Sigmoid colon (tissue), 6 donors: ENCODE measurements at regions not wholly inside any gene's neighbourhood (a gene's known extent, or its start where the extent isn't known, plus 50 kb on each side); places are given as distances from the start of the nearest gene placed in this dataset.

Source experiments
- DNase-seq: peaks from one replicate; pipeline ENCODE4 v3.0.0-alpha.2; 2019
- H3K27ac ChIP-seq, 4 donors: fragments of 200-600 bp; sonication (generic); one replicate each; pipeline ENCODE4 v1.5.1; 2016 to 2019; ENCODE audit warnings: mild to moderate bottlenecking in 1 of 4
- H3K27me3 ChIP-seq, 3 donors: fragments of 200-600 bp; sonication (generic); one replicate each; pipeline ENCODE4 v1.5.1; 2019; ENCODE audit warnings: mild to moderate bottlenecking in 1 of 3
- H3K36me3 ChIP-seq, 4 donors: fragments of 200-600 bp; sonication (generic); one replicate each; pipeline ENCODE4 v1.5.1; 2016 to 2019
- H3K4me1 ChIP-seq, 4 donors: fragments of 200-600 bp; sonication (generic); one replicate each; pipeline ENCODE4 v1.5.1; 2017 to 2019
- H3K4me3 ChIP-seq, 4 donors: fragments of 200-600 bp; sonication (generic); one replicate each; pipeline ENCODE4 v1.5.1; 2017 to 2019; ENCODE audit warnings: mild to moderate bottlenecking in 2 of 4, moderate library complexity in 1 of 4
- H3K9me3 ChIP-seq, 4 donors: fragments of 200-600 bp in 3 of 4; sonication (generic) in 3 of 4; one replicate each; pipeline versions ENCODE4 v1.5.1 to v1.6.1; 2013 to 2019
- EP300 ChIP-seq, 4 donors: sonication (generic); formaldehyde crosslinking; IDR thresholded peaks; one replicate each; pipeline ENCODE4 v1.6.1; 2017; ENCODE audit warnings: antibody characterized with exemption in 4 of 4
- POLR2A ChIP-seq, 2 donors: fragments of 450-650 bp; IDR thresholded peaks; one replicate each; pipeline ENCODE4 v1.6.1; 2016; ENCODE audit warnings: antibody characterized with exemption in 2 of 2, mild to moderate bottlenecking in 2 of 2, moderate library complexity in 2 of 2
- POLR2AphosphoS5 ChIP-seq, 4 donors: sonication (generic); formaldehyde crosslinking; IDR thresholded peaks; one replicate each; pipeline ENCODE4 v1.6.1; 2017; ENCODE audit warnings: antibody characterized with exemption in 4 of 4
- WGBS, 2 donors: extraction: QIAGEN DNeasy Blood & Tissue Kit; methylation state at CpG; one replicate each; pipeline ENCODE4 v1.1.7; 2013; 5-methylcytosine and 5-hydroxymethylcytosine counted together
- intact Hi-C: fragments of 100-400 bp; cut with DNase I; formaldehyde crosslinking; loops from one replicate; pipeline ENCODE4 v1.15.1; 2023
- TF ChIP-seq, protein P1 (sequence below), 4 experiments: fragments of 450-650 bp in 3 of 4; fragments of 200-600 bp in 1 of 4; IDR thresholded peaks; one replicate each; pipeline ENCODE4 v1.5.1; 2016 to 2019; ENCODE audit warnings: antibody characterized with exemption in 4 of 4, mild to moderate bottlenecking in 3 of 4, moderate library complexity in 2 of 4
- donor health status: healthy with polysubstance abuse.
- donor health status: healthy.

DNA sequence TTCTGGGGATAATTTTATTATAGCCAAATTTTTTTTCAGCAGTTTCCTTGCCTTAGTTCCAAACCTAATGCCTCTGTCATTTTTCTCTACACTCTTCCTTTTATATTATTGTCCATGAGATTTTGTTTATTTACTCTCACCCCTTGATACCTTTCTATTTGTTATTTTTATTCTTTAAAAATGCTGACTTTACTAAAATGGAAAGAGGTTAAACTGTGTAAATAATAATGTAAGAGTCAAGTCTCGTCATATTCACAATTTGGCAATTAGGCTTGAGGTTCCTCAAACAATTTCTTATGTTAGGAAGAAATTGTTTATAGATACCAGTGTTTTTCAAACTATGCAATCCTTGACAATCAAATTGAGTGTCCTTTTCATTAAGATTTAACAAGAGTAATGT lies 428.6 kb upstream of the CDH9 start:
- no peak overlapping the region for H3K4me3 ChIP-seq
- 48 to 77% methylated on average over 1 of the region's 1 CpG for WGBS, 2 donors
- intact Hi-C loops = no loop called here
- no peak for TF ChIP-seq POLR2A (IDR thresholded peaks at IDR 0.05)
- TF ChIP-seq, protein P1, sequence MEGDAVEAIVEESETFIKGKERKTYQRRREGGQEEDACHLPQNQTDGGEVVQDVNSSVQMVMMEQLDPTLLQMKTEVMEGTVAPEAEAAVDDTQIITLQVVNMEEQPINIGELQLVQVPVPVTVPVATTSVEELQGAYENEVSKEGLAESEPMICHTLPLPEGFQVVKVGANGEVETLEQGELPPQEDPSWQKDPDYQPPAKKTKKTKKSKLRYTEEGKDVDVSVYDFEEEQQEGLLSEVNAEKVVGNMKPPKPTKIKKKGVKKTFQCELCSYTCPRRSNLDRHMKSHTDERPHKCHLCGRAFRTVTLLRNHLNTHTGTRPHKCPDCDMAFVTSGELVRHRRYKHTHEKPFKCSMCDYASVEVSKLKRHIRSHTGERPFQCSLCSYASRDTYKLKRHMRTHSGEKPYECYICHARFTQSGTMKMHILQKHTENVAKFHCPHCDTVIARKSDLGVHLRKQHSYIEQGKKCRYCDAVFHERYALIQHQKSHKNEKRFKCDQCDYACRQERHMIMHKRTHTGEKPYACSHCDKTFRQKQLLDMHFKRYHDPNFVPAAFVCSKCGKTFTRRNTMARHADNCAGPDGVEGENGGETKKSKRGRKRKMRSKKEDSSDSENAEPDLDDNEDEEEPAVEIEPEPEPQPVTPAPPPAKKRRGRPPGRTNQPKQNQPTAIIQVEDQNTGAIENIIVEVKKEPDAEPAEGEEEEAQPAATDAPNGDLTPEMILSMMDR (IDR thresholded peaks at IDR 0.05) = no peak
- no peak for TF ChIP-seq POLR2AphosphoS5 (IDR thresholded peaks at IDR 0.05)
- TF ChIP-seq EP300 (IDR thresholded peaks at IDR 0.05) = no peak
- no peaks in the 10 kb centered on the region for H3K4me1 ChIP-seq
- no peaks in the 10 kb centered on the region for H3K27me3 ChIP-seq
- DNase-seq = no peak
- H3K27ac ChIP-seq = no peak overlapping the region
- no peaks in the 10 kb centered on the region for H3K36me3 ChIP-seq
- H3K9me3 ChIP-seq = no peaks in the 10 kb centered on the region

DNA sequence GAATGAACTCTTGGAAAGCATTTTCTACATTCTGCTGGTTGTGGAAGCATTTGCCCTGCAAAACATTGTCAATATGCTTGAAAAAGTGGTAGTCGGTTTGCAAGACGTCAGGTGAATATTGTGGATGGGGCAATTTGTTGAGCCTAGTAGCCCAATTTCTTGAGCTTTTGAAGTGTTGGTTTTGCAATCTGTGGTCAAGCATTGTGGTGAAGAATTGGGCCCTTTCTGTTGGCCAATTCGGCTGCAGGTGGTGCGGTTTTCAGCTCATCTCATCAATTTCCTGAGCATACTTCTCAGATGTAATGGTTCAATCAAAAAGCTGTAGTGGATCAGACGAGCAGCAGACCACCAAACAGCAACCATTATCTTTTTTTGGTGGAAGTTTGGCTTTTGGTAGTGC lies 426.8 kb upstream of the CDH9 start:
- no peak overlapping the region for H3K27ac ChIP-seq
- H3K9me3 ChIP-seq = no peaks in the 10 kb centered on the region
- WGBS, 2 donors = 67 to 75% methylated on average over 5 of the region's 5 CpGs
- H3K36me3 ChIP-seq = no peaks in the 10 kb centered on the region
- H3K27me3 ChIP-seq = no peaks in the 10 kb centered on the region
- no peak overlapping the region for H3K4me3 ChIP-seq
- no peaks in the 10 kb centered on the region for H3K4me1 ChIP-seq
- no peak for DNase-seq
- TF ChIP-seq, protein P1 (IDR thresholded peaks at IDR 0.05) = no peak
- TF ChIP-seq POLR2AphosphoS5 (IDR thresholded peaks at IDR 0.05) = no peak
- TF ChIP-seq POLR2A (IDR thresholded peaks at IDR 0.05) = no peak
- TF ChIP-seq EP300 (IDR thresholded peaks at IDR 0.05) = no peak
- intact Hi-C loops = no loop called here

DNA sequence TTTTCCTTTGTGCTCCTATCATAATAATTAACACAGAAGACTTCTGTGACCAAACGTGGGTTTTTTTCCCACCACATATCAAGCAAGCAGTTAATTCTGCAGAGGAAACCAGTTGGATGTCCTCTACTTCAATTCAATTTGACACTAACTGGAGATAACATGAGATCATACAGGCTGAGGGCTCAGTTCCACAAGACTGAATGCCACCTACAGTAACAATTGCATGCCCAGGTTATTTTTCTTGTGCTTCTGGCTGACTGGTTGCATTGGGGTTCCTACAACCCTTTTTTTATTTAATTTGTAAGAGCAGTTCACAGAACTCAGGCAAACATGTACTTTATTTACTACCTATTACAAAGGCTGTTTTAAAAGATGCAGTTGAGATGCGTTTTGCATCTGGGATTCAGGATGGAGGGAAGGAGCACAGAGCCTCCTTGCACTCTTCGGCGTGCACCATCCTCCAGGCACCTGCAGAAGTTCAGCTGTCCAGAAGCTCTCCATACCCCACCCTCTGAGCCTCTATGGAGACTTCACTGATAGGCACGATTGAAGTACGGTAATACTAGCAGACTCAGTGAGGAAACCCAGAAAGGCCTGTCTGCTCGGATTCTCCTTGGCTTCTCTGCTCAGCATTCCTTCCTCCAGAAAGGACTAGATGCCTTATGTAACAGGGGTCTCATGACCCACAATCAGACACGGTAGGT lies 425.2 kb upstream of the CDH9 start:
- DNase-seq = no peak
- intact Hi-C loops = no loop called here
- Histone ChIP-seq H3K36me3 (no peaks in the 10 kb centered on the region), H3K27me3 (no peaks in the 10 kb centered on the region), H3K4me3 (no peak overlapping the region), H3K27ac (no peak overlapping the region), H3K9me3 (no peaks in the 10 kb centered on the region), H3K4me1 (no peaks in the 10 kb centered on the region)
- WGBS, 2 donors = 85 to 87% methylated on average over 8 of the region's 8 CpGs
- TF ChIP-seq EP300 (IDR thresholded peaks at IDR 0.05) (no peak), POLR2AphosphoS5 (IDR thresholded peaks at IDR 0.05) (no peak), POLR2A (IDR thresholded peaks at IDR 0.05) (no peak)
- TF ChIP-seq, protein P1 (IDR thresholded peaks at IDR 0.05) = no peak

DNA sequence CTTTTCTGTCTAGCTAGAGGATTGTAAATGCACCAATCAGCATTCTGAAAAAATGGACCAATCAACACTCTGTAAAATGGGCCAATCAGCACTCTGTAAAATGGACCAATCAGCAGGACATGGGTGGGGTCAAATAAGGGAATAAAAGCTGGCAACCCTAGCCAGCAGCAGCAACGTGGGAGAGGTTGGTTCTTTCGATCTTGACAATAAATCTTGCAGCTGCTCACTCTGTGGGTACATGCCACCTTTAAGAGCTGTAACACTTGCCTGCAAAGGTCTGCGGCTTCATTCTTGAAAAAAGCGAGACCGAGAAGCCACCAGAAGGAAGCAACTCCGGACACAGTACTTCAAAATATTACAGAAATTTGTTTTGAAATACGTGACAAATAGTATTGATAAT lies 424.6 kb upstream of the CDH9 start:
- no peak overlapping the region for H3K4me3 ChIP-seq
- DNase-seq = no peak
- WGBS, 2 donors = 76% methylated on average over 7 of the region's 7 CpGs
- intact Hi-C loops = no loop called here
- H3K4me1 ChIP-seq = no peaks in the 10 kb centered on the region
- TF ChIP-seq POLR2A (IDR thresholded peaks at IDR 0.05) (no peak), POLR2AphosphoS5 (IDR thresholded peaks at IDR 0.05) (no peak), EP300 (IDR thresholded peaks at IDR 0.05) (no peak)
- TF ChIP-seq, protein P1 (IDR thresholded peaks at IDR 0.05) = no peak
- H3K27ac ChIP-seq = no peak overlapping the region
- H3K9me3 ChIP-seq = no peaks in the 10 kb centered on the region
- no peaks in the 10 kb centered on the region for H3K36me3 ChIP-seq
- no peaks in the 10 kb centered on the region for H3K27me3 ChIP-seq

DNA sequence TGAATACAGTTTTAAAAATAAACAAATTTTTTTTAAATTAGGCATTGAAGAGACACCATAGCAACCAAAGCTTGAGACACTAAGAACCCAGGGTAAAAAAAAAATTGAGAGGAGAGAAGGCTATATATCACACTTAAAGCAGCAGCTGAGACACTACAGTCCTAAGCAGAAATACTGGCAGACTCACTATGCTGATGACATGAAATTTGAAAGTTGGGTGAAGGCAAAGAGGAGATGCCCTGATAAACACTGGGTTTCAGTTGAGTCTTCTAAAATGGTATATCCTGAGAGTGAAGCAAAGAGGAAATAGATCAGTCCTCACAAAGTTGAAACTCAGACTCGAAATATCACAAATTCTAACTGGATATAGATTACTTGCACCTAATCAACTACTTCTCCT lies 419.9 kb upstream of the CDH9 start:
- Histone ChIP-seq H3K27ac (no peak overlapping the region), H3K36me3 (no peaks in the 10 kb centered on the region), H3K4me3 (no peak overlapping the region), H3K4me1 (no peaks in the 10 kb centered on the region), H3K27me3 (no peaks in the 10 kb centered on the region), H3K9me3 (no peaks in the 10 kb centered on the region)
- no peak for DNase-seq
- intact Hi-C loops = no loop called here
- TF ChIP-seq POLR2AphosphoS5 (IDR thresholded peaks at IDR 0.05) (no peak), EP300 (IDR thresholded peaks at IDR 0.05) (no peak), POLR2A (IDR thresholded peaks at IDR 0.05) (no peak)
- TF ChIP-seq, protein P1 (IDR thresholded peaks at IDR 0.05) = no peak
- 60 to 78% methylated on average over 1 of the region's 1 CpG for WGBS, 2 donors
